ENCODE measurements at regions not wholly inside any gene's neighbourhood (a gene's known extent, or its start where the extent isn't known, plus 50 kb on each side); places are given as distances from the start of the nearest gene placed in this dataset.

GRCh38 chr21:17416139-17416538 is 96.7 kb upstream of the CXADR start:
- no peak for TF ChIP-seq CTCF (IDR thresholded peaks at IDR 0.05)
- no peak for TF ChIP-seq POLR2A (IDR thresholded peaks at IDR 0.05)

All from heart left ventricle (tissue), 13 donors.